Pons (tissue), 1 donor: ENCODE measurements at regions not wholly inside any gene's neighbourhood (a gene's known extent, or its start where the extent isn't known, plus 50 kb on each side); places are given as distances from the start of the nearest gene placed in this dataset.
"Not testable (repeated sequence)": the region's sequence is repeated elsewhere in the genome, so short reads cannot be mapped to it uniquely, and the experiment has no call there.

Source experiments
- DNase-seq: peaks from one replicate; pipeline ENCODE4 v3.0.0-alpha.2; 2016; ENCODE audit warnings: low spot score

DNA sequence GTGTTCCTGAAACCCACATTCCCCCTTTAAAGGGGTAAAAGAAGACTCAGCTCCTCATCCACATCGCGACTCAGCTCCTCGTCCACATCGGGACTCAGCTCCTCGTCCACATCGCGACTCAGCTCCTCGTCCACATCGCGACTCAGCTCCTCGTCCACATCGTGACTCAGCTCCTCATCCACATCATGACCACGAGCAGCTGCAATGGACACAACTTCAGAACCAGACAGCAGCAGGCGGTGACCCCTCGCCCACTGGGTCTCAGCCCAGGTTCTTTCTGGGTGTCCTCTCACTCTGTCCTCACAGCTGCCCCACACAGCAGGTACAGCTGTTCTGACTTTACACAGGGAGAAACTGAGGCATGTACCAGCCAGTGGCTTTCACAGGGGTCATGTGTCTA, 163.5 kb upstream of the SALL3 start:
- no peak for DNase-seq

DNA sequence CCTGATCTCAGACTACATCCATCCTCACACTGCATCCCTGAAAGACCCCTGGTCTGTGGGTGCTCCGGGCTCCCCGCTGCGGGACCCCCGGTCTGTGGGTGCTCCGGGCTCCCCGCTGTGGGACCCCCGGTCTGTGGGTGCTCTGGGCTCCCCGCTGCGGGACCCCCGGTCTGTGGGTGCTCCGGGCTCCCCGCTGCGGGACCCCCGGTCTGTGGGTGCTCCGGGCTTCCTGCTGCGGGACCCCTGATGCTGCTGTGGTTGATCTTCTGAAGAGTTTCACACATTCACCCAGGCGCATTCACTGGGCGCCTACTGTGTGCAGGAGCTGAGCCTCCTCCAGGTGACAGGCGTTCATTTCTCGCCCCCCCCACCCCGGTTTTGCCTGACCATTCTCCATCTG, 162.7 kb upstream of the SALL3 start:
- DNase-seq, result no peak

DNA sequence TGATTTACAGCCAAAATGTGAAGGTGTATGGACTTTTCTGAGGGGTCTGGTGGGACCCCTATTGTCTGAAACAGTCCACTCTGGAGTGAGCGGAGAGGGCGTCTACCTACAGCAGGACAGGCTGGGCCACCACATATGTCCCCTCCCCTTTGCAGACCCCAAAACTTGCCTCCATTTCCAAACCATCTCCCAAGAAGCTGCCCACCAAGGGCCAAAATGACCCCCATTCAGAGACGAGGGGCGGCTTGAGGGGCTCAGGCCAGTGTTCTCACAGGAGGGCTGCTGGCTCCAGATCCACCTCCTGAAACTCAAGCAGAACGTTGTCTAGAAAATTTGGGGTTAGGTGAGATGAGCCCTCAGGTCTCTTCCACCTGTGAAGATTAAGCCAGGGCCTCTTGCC, 161.1 kb upstream of the SALL3 start:
- DNase-seq, result no peak

GRCh38 chr18:78818961-78819360, 160.7 kb upstream of the SALL3 start:
- no peak for DNase-seq

DNA sequence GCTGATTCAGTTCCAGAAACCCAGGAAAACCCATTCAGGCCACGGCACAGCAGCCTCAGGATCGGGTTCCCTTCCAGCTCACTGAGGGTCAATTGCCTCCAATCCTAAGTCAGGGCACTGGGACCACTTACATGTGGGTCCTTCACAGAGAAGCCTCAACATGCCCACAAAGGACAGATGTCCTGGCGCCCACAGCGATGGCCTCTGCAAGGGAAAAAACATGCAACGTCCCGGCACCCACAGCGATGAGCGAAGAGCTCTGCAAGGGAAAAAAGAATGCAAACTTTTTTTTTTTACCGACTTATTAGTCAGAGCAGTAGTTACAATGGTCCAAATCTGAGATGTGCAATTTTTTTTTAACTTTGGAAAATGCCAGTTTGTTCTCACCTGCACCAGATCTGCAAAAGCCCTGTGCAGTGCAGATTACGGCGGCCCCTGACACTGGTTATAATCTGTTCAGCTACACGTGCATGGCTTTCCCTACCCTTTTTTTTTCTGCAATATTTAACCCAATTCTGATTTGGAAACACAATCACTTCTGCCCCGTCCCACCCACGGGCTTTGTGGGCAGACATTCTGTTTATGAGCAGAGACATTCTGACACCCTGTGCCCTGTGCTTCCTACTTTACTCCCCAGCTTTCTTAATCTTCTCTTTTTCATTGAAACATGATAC, 159.3 kb upstream of the SALL3 start:
- no peak for DNase-seq

DNA sequence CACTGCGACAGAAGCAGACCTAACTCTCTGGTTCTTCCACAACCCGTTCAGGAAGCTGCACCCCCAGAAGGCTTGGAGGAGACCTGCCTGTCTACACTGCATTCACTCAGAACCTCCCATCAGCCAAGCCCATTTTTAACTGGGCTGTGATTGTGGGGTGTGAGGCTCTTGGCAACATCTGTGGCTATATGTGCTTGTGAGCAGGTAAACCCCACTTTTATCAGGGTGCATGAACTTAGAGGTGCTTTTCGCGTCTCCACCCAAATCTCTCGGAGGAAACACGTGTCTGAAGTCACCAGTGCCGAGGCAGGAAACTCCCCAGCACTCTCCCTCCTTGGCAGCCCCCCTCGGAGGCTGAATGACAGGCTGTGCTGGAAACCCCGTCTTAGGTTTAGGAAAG, 158.2 kb upstream of the SALL3 start:
- no peak for DNase-seq

GRCh38 chr18:78822171-78822948, 157.3 kb upstream of the SALL3 start:
- DNase-seq, result no peak

DNA sequence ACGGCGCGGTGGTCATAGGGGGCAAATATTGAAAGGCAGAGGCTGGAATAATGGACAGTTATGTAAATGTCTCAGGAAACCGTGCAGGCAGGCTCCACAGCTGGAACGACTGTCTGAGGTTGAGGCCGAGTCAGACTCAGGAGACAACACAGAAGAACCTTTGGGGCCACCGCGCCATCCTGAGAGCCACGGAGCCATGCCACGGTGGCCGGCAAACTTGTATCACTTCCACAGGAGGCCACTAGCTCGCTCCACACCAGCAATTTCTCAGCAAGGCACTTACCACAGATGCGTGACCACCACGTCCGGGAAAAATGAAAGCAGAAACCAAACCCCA, 156.7 kb upstream of the SALL3 start:
- no peak for DNase-seq

- DNase-seq, result no peak
These were observed 154.4 kb upstream of the SALL3 start for GRCh38 chr18:78825168-78825567.

- no peak for DNase-seq
These were observed 153.0 kb upstream of the SALL3 start for GRCh38 chr18:78826631-78827030.

- no peak for DNase-seq
These were observed 152.5 kb upstream of the SALL3 start for GRCh38 chr18:78827141-78827540.

DNA sequence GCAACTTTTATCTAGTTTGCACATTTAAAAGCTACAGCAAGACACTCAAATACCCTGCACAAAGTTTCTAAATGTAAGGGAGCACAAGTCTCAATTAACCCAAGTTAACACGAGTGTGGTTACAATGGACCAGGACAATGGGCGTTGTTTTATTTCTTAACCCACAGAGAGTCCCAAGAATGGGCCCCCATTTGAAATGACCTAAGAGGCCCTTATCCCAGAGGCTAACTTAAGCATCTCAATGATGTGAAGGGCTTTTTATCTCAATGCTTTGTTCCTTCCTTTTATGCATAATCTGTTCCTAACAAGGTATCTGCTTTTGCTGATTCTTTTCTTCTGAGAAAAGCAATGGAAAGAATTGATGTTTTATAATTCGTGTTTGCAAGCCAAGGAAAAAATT, 151.5 kb upstream of the SALL3 start:
- no peak for DNase-seq

- not testable (repeated sequence) for DNase-seq
These were observed 150.6 kb upstream of the SALL3 start for GRCh38 chr18:78829026-78829425.

DNA sequence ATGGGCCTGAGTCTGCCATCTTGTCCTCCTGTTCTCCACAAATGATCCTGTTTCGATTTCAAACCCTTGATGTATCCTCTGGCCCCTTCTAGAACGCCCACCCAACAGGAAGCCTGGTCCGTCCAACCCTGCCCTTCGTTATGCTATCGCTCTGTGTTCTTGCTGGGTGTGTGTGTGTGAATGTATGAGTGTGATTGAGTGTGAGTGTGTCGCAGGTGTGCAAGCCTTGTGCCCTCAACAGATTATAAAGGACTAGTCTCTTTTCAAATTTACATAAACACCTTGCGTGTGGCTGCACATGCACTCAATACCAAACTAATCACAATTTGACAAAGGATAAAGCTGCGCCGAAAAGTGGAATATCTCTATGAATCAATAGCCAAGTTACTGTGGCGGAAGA, 149.5 kb upstream of the SALL3 start:
- DNase-seq, result no peak

GRCh38 chr18:78830826-78831225, 148.8 kb upstream of the SALL3 start:
- no peak for DNase-seq

- no peak for DNase-seq
These were observed 148.0 kb upstream of the SALL3 start for GRCh38 chr18:78831603-78832002.

GRCh38 chr18:78833833-78834232, 145.8 kb upstream of the SALL3 start:
- DNase-seq, result no peak

- DNase-seq, result no peak
These were observed 142.8 kb upstream of the SALL3 start for GRCh38 chr18:78836838-78837237.

- DNase-seq, result no peak
These were observed 141.9 kb upstream of the SALL3 start for GRCh38 chr18:78837754-78838153.

GRCh38 chr18:78838183-78838582, 141.4 kb upstream of the SALL3 start:
- DNase-seq, result no peak

DNA sequence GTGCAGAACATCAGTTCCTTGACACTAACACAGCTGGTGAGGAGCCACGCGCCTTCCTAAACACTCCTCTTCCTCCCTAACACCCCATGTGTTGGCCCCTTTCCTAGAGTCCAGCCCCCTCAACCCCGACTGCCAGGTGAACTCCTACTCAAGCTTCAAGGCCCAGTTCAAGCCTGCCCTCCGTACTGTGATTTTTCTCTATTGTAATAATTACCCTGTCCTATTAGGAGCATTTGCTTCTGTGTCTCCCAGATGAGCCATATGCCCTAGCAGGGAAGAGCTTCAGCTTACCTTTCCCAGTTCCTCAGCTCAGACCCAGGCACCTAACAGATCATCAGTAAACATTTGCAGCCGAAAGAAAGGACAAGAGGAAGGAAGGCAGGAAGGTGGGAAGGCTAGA, 130.6 kb upstream of the SALL3 start:
- no peak for DNase-seq

DNA sequence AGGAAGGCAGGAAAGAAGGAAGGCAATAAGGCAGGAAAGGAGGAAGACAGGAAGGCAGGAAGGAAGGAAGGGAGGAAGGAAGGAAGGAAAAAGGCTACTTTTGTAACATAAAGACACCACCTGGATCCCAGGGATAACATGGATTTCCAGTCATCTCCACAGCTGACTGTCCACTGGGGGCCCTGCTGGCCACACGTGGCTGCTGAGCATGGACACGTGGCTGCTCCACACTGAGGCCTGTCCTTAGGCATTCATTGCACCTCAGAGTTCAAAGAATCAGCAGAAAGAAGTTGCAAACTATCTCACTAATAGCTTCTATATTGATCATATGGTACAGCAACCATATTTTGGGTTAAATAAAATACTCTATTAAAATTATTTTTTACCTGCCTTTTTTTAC, 130.2 kb upstream of the SALL3 start:
- no peak for DNase-seq

DNA sequence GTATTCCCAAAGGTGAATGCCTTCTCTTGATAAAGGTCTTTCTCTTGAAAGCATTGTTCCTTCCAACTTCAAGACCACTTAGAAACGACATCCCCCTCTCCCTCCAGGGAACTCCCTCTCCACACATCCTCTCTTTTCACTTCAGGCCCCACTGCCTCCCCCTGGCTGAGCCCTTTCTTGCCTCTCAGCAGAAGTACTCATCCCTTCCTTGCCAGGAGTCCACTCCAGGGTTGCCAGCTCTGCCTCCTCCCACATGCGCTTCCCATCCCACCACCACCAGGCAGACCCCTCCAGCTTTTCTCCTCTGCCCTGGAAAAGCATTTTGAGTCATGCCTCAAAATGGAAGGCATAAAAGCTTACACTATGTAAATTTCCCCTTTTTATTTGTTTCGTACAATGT, 126.3 kb upstream of the SALL3 start:
- DNase-seq, result no peak

- DNase-seq, result no peak
These were observed 124.4 kb upstream of the SALL3 start for GRCh38 chr18:78855188-78855587.
